Retinal pigment epithelial cell (primary cell): ENCODE measurements at regions not wholly inside any gene's neighbourhood (a gene's known extent, or its start where the extent isn't known, plus 50 kb on each side); places are given as distances from the start of the nearest gene placed in this dataset.
A peak's percentile ranks its signal among the peaks of the same experiment; 100 is the strongest.

Experiments
- DNase-seq: peaks from one replicate; pipeline ENCODE4 v3.0.0-alpha.2; 2010; ENCODE audit warnings: low read depth
- H3K4me3 ChIP-seq: 2 replicates; pipeline ENCODE4 v1.5.1; 2011; ENCODE audit warnings: mild to moderate bottlenecking, low read length, control low read depth, moderate library complexity
- CTCF ChIP-seq: conservative IDR thresholded peaks from 2 replicates; pipeline ENCODE4 v1.5.1; 2011; ENCODE audit warnings: low read depth, low read length, control low read depth, inconsistent platforms

DNA sequence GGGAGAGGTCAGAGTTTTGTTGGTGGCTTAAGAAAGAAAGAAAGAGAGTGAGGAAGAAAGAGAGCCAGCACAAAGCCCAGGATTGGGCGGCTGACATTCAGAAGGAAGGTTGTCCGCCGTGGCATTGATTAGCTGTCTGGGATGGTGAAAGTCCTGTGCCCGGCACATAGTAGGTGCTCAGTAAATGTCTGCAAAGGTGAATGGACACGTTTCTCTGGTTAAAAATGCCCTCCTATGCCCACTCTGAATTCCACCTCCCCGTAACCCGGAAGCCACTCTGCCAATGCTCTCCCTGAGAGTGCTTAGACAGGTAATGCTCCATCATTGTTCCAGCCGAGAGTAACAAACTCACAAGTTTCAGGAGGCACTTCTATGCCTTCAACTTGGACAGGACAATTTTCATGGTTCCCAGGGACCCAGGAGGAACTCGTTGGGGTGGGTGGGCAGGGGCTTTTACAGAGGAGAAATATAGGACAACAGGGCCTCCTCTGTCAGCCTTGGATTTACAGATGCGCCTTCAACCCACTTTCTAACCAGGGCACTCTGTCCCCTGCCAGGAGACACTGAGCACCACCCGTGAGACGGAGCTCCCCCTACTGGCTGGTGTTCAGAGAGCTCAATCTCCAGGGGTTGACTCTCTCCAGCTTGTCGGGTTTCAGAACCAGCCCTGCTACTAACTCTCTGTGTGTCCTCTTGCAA, 411.5 kb upstream of the ZMIZ1 start:
- TF ChIP-seq CTCF: peak; percentile 89
- no peak overlapping the region for H3K4me3 ChIP-seq
- DNase-seq: no peak

GRCh38 chr10:78657862-78658165, 411.0 kb upstream of the ZMIZ1 start:
- TF ChIP-seq CTCF: no peak
- DNase-seq: no peak
- H3K4me3 ChIP-seq: no peak overlapping the region

- no peak for DNase-seq
- no peak for TF ChIP-seq CTCF
- no peak overlapping the region for H3K4me3 ChIP-seq
Observed at GRCh38 chr10:78658645-78659597, 409.8 kb upstream of the ZMIZ1 start.

DNA sequence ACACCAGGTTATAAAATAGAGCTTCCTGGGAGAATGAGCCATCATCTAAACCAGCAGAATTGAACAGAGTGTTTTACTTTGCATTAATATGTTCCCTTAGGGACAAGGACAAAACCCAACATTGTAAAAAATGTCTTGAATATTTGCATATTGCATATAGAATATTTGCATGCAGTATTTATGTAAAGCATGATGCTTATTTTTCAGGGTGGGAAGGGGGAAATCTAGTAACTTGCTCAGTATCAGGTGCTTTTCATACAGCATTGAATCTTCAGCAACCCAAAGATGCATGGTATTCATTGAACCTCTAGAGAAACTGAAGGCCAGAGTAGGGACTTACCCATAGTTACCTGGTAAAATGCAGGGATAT, 409.2 kb upstream of the ZMIZ1 start:
- no peak for TF ChIP-seq CTCF
- no peak overlapping the region for H3K4me3 ChIP-seq
- no peak for DNase-seq

- no peak for TF ChIP-seq CTCF
- H3K4me3 ChIP-seq: no peak overlapping the region
- no peak for DNase-seq
Observed at GRCh38 chr10:78660446-78661106, 408.2 kb upstream of the ZMIZ1 start.

GRCh38 chr10:78663721-78664120, 405.0 kb upstream of the ZMIZ1 start:
- DNase-seq: no peak
- no peak for TF ChIP-seq CTCF
- no peak overlapping the region for H3K4me3 ChIP-seq
